ENCODE measurements at regions not wholly inside any gene's neighbourhood (a gene's known extent, or its start where the extent isn't known, plus 50 kb on each side); places are given as distances from the start of the nearest gene placed in this dataset.

GRCh38 chr21:36566644-36567043 is 86.7 kb upstream of the CLDN14 start:
- Histone ChIP-seq H3K9me3 (ENCODE audit: control extremely low read depth in 1 of 5, control insufficient read depth in 4 of 5, insufficient read depth in 2 of 5, low read depth in 1 of 5, low read length in 4 of 5) (peaks cover 0 to 6% (median 0%) of the 10 kb centered on the region in 5 experiments), H3K27ac (ENCODE audit: insufficient read depth in 1 of 2, low read depth in 1 of 2, low read length in 2 of 2, poor library complexity in 1 of 2, severe bottlenecking in 2 of 2) (no peak overlapping the region), H3K4me1 (ENCODE audit: control extremely low read depth in 1 of 4, control insufficient read depth in 4 of 4, insufficient read depth in 4 of 4, low read length in 3 of 4) (peaks cover 0 to 6% (median 5%) of the 10 kb centered on the region in 4 experiments), H3K27me3 (replicated peaks in 2 of 5; ENCODE audit: control insufficient read depth in 4 of 5, insufficient read depth in 5 of 5, low read length in 4 of 5) (peaks cover 0 to 2% (median 0%) of the 10 kb centered on the region in 5 experiments), H3K4me3 (ENCODE audit: control insufficient read depth in 1 of 7, extremely low read depth in 1 of 7, insufficient read depth in 4 of 7, low read depth in 2 of 7, low read length in 6 of 7) (no peak overlapping the region), H3K36me3 (ENCODE audit: control insufficient read depth in 4 of 4, insufficient read depth in 4 of 4, low read length in 3 of 4) (no peaks in the 10 kb centered on the region)
- 96% methylated on average over 7 of the region's 7 CpGs for whole genome bisulfite sequencing (ENCODE audit: insufficient coverage)
- ChIA-PET CTCF (no interaction called here), POLR2A (no interaction called here)
- DNase-seq = no peak

- DNase-seq = no peak
- H3K36me3 ChIP-seq (ENCODE audit: control insufficient read depth in 4 of 4, insufficient read depth in 4 of 4, low read length in 3 of 4) = no peaks in the 10 kb centered on the region
- no peak overlapping the region for H3K4me3 ChIP-seq (ENCODE audit: control insufficient read depth in 1 of 7, extremely low read depth in 1 of 7, insufficient read depth in 4 of 7, low read depth in 2 of 7, low read length in 6 of 7)
- WGBS (ENCODE audit: insufficient coverage) = 85% methylated on average over 4 of the region's 5 CpGs
- ChIA-PET CTCF (no interaction called here), POLR2A (no interaction called here)
- no peak overlapping the region for H3K27ac ChIP-seq (ENCODE audit: insufficient read depth in 1 of 2, low read depth in 1 of 2, low read length in 2 of 2, poor library complexity in 1 of 2, severe bottlenecking in 2 of 2)
- H3K4me1 ChIP-seq (ENCODE audit: control extremely low read depth in 1 of 4, control insufficient read depth in 4 of 4, insufficient read depth in 4 of 4, low read length in 3 of 4) = peaks cover 0 to under 1% (median under 1%) of the 10 kb centered on the region in 4 experiments
- peaks cover 0 to 2% (median 0%) of the 10 kb centered on the region in 5 experiments for H3K27me3 ChIP-seq (replicated peaks in 2 of 5; ENCODE audit: control insufficient read depth in 4 of 5, insufficient read depth in 5 of 5, low read length in 4 of 5)
- peaks cover 0 to 6% (median 0%) of the 10 kb centered on the region in 5 experiments for H3K9me3 ChIP-seq (ENCODE audit: control extremely low read depth in 1 of 5, control insufficient read depth in 4 of 5, insufficient read depth in 2 of 5, low read depth in 1 of 5, low read length in 4 of 5)
Measured at GRCh38 chr21:36567216-36567885, 87.4 kb upstream of the CLDN14 start.

GRCh38 chr21:36569511-36569910 is 89.6 kb upstream of the CLDN14 start:
- Histone ChIP-seq H3K4me3 (ENCODE audit: control insufficient read depth in 1 of 7, extremely low read depth in 1 of 7, insufficient read depth in 4 of 7, low read depth in 2 of 7, low read length in 6 of 7) (no peak overlapping the region), H3K27me3 (replicated peaks in 2 of 5; ENCODE audit: control insufficient read depth in 4 of 5, insufficient read depth in 5 of 5, low read length in 4 of 5) (peaks cover 0 to 2% (median 0%) of the 10 kb centered on the region in 5 experiments), H3K36me3 (ENCODE audit: control insufficient read depth in 4 of 4, insufficient read depth in 4 of 4, low read length in 3 of 4) (no peaks in the 10 kb centered on the region), H3K27ac (ENCODE audit: insufficient read depth in 1 of 2, low read depth in 1 of 2, low read length in 2 of 2, poor library complexity in 1 of 2, severe bottlenecking in 2 of 2) (no peak overlapping the region), H3K4me1 (ENCODE audit: control extremely low read depth in 1 of 4, control insufficient read depth in 4 of 4, insufficient read depth in 4 of 4, low read length in 3 of 4) (no peaks in the 10 kb centered on the region), H3K9me3 (ENCODE audit: control extremely low read depth in 1 of 5, control insufficient read depth in 4 of 5, insufficient read depth in 2 of 5, low read depth in 1 of 5, low read length in 4 of 5) (peaks cover 0 to 6% (median 0%) of the 10 kb centered on the region in 5 experiments)
- ChIA-PET CTCF (no interaction called here), POLR2A (no interaction called here)
- WGBS (ENCODE audit: insufficient coverage) = 97% methylated on average over 4 of the region's 6 CpGs
- DNase-seq = no peak

DNA sequence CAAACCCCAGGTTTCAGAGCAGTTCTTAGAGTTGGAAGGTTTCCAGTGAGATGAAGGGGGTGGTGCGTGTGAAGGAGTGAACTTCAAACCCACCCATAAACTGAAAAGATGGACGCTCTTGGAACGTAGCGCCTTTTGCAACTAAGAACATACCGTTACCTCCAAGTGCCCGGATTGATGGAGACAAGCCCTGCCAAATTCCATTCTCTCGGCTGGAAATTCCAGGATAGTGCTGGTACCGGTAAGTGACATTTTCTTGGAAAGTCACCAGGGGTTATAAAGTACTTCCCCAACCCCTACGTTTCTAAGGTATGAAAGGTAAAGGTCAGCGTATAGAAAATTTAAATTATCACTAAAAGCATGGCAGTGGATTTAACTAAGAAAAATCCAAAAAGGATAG is 91.6 kb upstream of the CLDN14 start:
- Histone ChIP-seq H3K36me3 (ENCODE audit: control insufficient read depth in 4 of 4, insufficient read depth in 4 of 4, low read length in 3 of 4) (no peaks in the 10 kb centered on the region), H3K4me1 (ENCODE audit: control extremely low read depth in 1 of 4, control insufficient read depth in 4 of 4, insufficient read depth in 4 of 4, low read length in 3 of 4) (no peaks in the 10 kb centered on the region), H3K27me3 (replicated peaks in 2 of 5; ENCODE audit: control insufficient read depth in 4 of 5, insufficient read depth in 5 of 5, low read length in 4 of 5) (peaks cover 0 to 2% (median 0%) of the 10 kb centered on the region in 5 experiments), H3K9me3 (ENCODE audit: control extremely low read depth in 1 of 5, control insufficient read depth in 4 of 5, insufficient read depth in 2 of 5, low read depth in 1 of 5, low read length in 4 of 5) (no peaks in the 10 kb centered on the region), H3K4me3 (ENCODE audit: control insufficient read depth in 1 of 7, extremely low read depth in 1 of 7, insufficient read depth in 4 of 7, low read depth in 2 of 7, low read length in 6 of 7) (no peak overlapping the region), H3K27ac (ENCODE audit: insufficient read depth in 1 of 2, low read depth in 1 of 2, low read length in 2 of 2, poor library complexity in 1 of 2, severe bottlenecking in 2 of 2) (no peak overlapping the region)
- POLR2A ChIA-PET = interaction anchor here (0.6 kb wide), 1 partner anchor 1907 kb away, joined by 4 read pairs; no protein-coding TSS in a partner anchor
- DNase-seq = no peak
- WGBS (ENCODE audit: insufficient coverage) = 98% methylated on average over 8 of the region's 10 CpGs
- CTCF ChIA-PET = no interaction called here

DNA sequence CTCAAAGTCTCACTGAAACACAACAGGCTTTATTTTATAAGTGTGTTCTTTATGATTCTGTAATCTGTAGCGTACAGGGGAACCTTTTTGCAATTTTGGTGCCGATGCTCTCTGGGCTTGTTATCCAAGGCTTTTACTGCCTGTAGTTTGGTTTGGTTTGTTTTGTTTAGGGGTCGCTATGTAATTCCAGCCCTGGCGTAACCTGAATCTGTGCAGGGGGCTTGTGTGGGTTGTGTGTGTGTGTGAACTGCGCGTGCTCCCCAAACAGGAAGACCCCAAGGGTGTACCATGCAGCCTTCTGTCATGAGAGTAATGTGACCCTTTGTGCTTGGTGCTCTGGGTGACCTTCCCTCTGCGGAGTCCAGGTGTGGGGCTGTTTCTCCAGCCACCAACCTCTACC is 92.1 kb upstream of the CLDN14 start:
- WGBS (ENCODE audit: insufficient coverage) = 97% methylated on average over 7 of the region's 7 CpGs
- POLR2A ChIA-PET = no interaction called here

DNA sequence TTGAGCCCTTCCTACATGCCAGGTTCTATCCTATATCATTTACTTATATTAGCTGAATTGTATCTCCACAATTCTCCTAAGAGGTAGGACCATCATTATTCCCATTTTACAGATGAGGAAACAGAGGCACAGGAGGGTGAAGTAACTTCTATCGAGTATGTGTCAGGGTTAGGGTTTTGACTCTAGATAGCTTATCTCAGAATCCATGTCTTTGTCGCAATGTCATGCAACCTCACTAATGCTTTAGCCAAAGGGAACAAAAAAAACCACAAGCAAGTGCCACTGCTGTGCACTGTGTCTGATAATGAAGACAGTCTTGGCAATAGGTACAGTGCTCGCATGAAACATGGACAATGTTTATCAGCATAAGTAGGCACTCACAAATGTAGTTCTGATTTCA is 95.4 kb upstream of the CLDN14 start:
- peaks cover 0 to 3% (median 0%) of the 10 kb centered on the region in 4 experiments for H3K4me1 ChIP-seq (ENCODE audit: control extremely low read depth in 1 of 4, control insufficient read depth in 4 of 4, insufficient read depth in 4 of 4, low read length in 3 of 4)
- DNase-seq = peak; percentile 10 to 60 (median 40)
- ChIA-PET POLR2A (no interaction called here), CTCF (interaction anchor here (1.4 kb wide), 1 partner anchor 13 kb away, joined by 3 read pairs; no protein-coding TSS in a partner anchor)
- H3K9me3 ChIP-seq (ENCODE audit: control extremely low read depth in 1 of 5, control insufficient read depth in 4 of 5, insufficient read depth in 2 of 5, low read depth in 1 of 5, low read length in 4 of 5) = peaks cover 0 to 5% (median 0%) of the 10 kb centered on the region in 5 experiments
- H3K36me3 ChIP-seq (ENCODE audit: control insufficient read depth in 4 of 4, insufficient read depth in 4 of 4, low read length in 3 of 4) = no peaks in the 10 kb centered on the region
- no peak overlapping the region for H3K27ac ChIP-seq (ENCODE audit: insufficient read depth in 1 of 2, low read depth in 1 of 2, low read length in 2 of 2, poor library complexity in 1 of 2, severe bottlenecking in 2 of 2)
- H3K27me3 ChIP-seq (replicated peaks in 2 of 5; ENCODE audit: control insufficient read depth in 4 of 5, insufficient read depth in 5 of 5, low read length in 4 of 5) = peaks cover 0 to 2% (median 0%) of the 10 kb centered on the region in 5 experiments
- H3K4me3 ChIP-seq (ENCODE audit: control insufficient read depth in 1 of 7, extremely low read depth in 1 of 7, insufficient read depth in 4 of 7, low read depth in 2 of 7, low read length in 6 of 7) = no peak overlapping the region
- WGBS (ENCODE audit: insufficient coverage) = 44% methylated on average over 2 of the region's 3 CpGs

More for the DNA sequence above, 92.1 kb upstream of the CLDN14 start:
- Histone ChIP-seq H3K36me3 (ENCODE audit: control insufficient read depth in 4 of 4, insufficient read depth in 4 of 4, low read length in 3 of 4) (no peaks in the 10 kb centered on the region), H3K4me3 (ENCODE audit: control insufficient read depth in 1 of 7, extremely low read depth in 1 of 7, insufficient read depth in 4 of 7, low read depth in 2 of 7, low read length in 6 of 7) (no peak overlapping the region), H3K4me1 (ENCODE audit: control extremely low read depth in 1 of 4, control insufficient read depth in 4 of 4, insufficient read depth in 4 of 4, low read length in 3 of 4) (no peaks in the 10 kb centered on the region), H3K27ac (ENCODE audit: insufficient read depth in 1 of 2, low read depth in 1 of 2, low read length in 2 of 2, poor library complexity in 1 of 2, severe bottlenecking in 2 of 2) (no peak overlapping the region), H3K9me3 (ENCODE audit: control extremely low read depth in 1 of 5, control insufficient read depth in 4 of 5, insufficient read depth in 2 of 5, low read depth in 1 of 5, low read length in 4 of 5) (no peaks in the 10 kb centered on the region), H3K27me3 (replicated peaks in 2 of 5; ENCODE audit: control insufficient read depth in 4 of 5, insufficient read depth in 5 of 5, low read length in 4 of 5) (peaks cover 0 to 2% (median 0%) of the 10 kb centered on the region in 5 experiments)
- no peak for DNase-seq
- CTCF ChIA-PET = no interaction called here

- peaks cover 0 to 5% (median 0%) of the 10 kb centered on the region in 5 experiments for H3K9me3 ChIP-seq (ENCODE audit: control extremely low read depth in 1 of 5, control insufficient read depth in 4 of 5, insufficient read depth in 2 of 5, low read depth in 1 of 5, low read length in 4 of 5)
- CTCF ChIA-PET = interaction anchor here (0.7 to 1.4 kb wide), 2 partner anchors 12 to 22 kb away, joined by 3 to 4 read pairs; no protein-coding TSS in a partner anchor
- POLR2A ChIA-PET = no interaction called here
- WGBS (ENCODE audit: insufficient coverage) = 96% methylated on average over 8 of the region's 9 CpGs
- no peak overlapping the region for H3K4me3 ChIP-seq (ENCODE audit: control insufficient read depth in 1 of 7, extremely low read depth in 1 of 7, insufficient read depth in 4 of 7, low read depth in 2 of 7, low read length in 6 of 7)
- peaks cover 0 to 3% (median 0%) of the 10 kb centered on the region in 4 experiments for H3K4me1 ChIP-seq (ENCODE audit: control extremely low read depth in 1 of 4, control insufficient read depth in 4 of 4, insufficient read depth in 4 of 4, low read length in 3 of 4)
- peaks cover 0 to 2% (median 0%) of the 10 kb centered on the region in 5 experiments for H3K27me3 ChIP-seq (replicated peaks in 2 of 5; ENCODE audit: control insufficient read depth in 4 of 5, insufficient read depth in 5 of 5, low read length in 4 of 5)
- no peak for DNase-seq
- no peaks in the 10 kb centered on the region for H3K36me3 ChIP-seq (ENCODE audit: control insufficient read depth in 4 of 4, insufficient read depth in 4 of 4, low read length in 3 of 4)
- no peak overlapping the region for H3K27ac ChIP-seq (ENCODE audit: insufficient read depth in 1 of 2, low read depth in 1 of 2, low read length in 2 of 2, poor library complexity in 1 of 2, severe bottlenecking in 2 of 2)
Measured at GRCh38 chr21:36576441-36576840, 96.5 kb upstream of the CLDN14 start.
